ENCODE measurements at regions not wholly inside any gene's neighbourhood (a gene's known extent, or its start where the extent isn't known, plus 50 kb on each side); places are given as distances from the start of the nearest gene placed in this dataset.

GRCh38 chr2:226600802-226601201 is 198.8 kb downstream of the IRS1 start:
- no peak for DNase-seq

GRCh38 chr2:226600184-226600583 is 199.4 kb downstream of the IRS1 start:
- intact Hi-C loops (cut with DNase I): no loop called here
- DNase-seq (no peak), ATAC-seq (ENCODE audit: poor library complexity) (no peak)

More at GRCh38 chr2:226600802-226601201, 198.8 kb downstream of the IRS1 start:
- intact Hi-C loops (cut with DNase I): no loop called here
- no peak for ATAC-seq (ENCODE audit: poor library complexity)

- no peak for ATAC-seq (ENCODE audit: poor library complexity)
- no peak for DNase-seq
- intact Hi-C loops (cut with DNase I): no loop called here
Measured at GRCh38 chr2:226589043-226589442, 210.6 kb downstream of the IRS1 start.

- ATAC-seq (ENCODE audit: poor library complexity) (no peak), DNase-seq (no peak)
- intact Hi-C loops (cut with DNase I): no loop called here
Measured at GRCh38 chr2:226585130-226585561, 214.5 kb downstream of the IRS1 start.

- no peak for ATAC-seq (ENCODE audit: poor library complexity)
- intact Hi-C loops (cut with DNase I): no loop called here
- DNase-seq: no peak
Measured at GRCh38 chr2:226584518-226585055, 215.0 kb downstream of the IRS1 start.

GRCh38 chr2:226583715-226584114 is 215.9 kb downstream of the IRS1 start:
- ATAC-seq (ENCODE audit: poor library complexity): no peak
- intact Hi-C loops (cut with DNase I): no loop called here

GRCh38 chr2:226581661-226582060 is 218.0 kb downstream of the IRS1 start:
- DNase-seq (no peak), ATAC-seq (ENCODE audit: poor library complexity) (no peak)
- intact Hi-C loops (cut with DNase I): no loop called here

More at GRCh38 chr2:226583715-226584114, 215.9 kb downstream of the IRS1 start:
- no peak for DNase-seq

GRCh38 chr2:226581004-226581403 is 218.6 kb downstream of the IRS1 start:
- intact Hi-C loops (cut with DNase I): no loop called here
- ATAC-seq (ENCODE audit: poor library complexity) (no peak), DNase-seq (no peak)

GRCh38 chr2:226580403-226580802 is 219.2 kb downstream of the IRS1 start:
- intact Hi-C loops (cut with DNase I): no loop called here
- DNase-seq: no peak
- peak; percentile 82 for ATAC-seq (ENCODE audit: poor library complexity)

GRCh38 chr2:226579519-226579918 is 220.1 kb downstream of the IRS1 start:
- DNase-seq (no peak), ATAC-seq (ENCODE audit: poor library complexity) (no peak)
- intact Hi-C loops (cut with DNase I): no loop called here

- DNase-seq: no peak
- no peak for ATAC-seq (ENCODE audit: poor library complexity)
- intact Hi-C loops (cut with DNase I): no loop called here
Measured at GRCh38 chr2:226578879-226579278, 220.7 kb downstream of the IRS1 start.

GRCh38 chr2:226578373-226578772 is 221.2 kb downstream of the IRS1 start:
- DNase-seq: no peak
- intact Hi-C loops (cut with DNase I): no loop called here
- ATAC-seq (ENCODE audit: poor library complexity): no peak

GRCh38 chr2:226575928-226576327 is 223.7 kb downstream of the IRS1 start:
- no peak for DNase-seq

GRCh38 chr2:226573158-226573557 is 226.5 kb downstream of the IRS1 start:
- ATAC-seq (ENCODE audit: poor library complexity) (no peak), DNase-seq (no peak)
- intact Hi-C loops (cut with DNase I): no loop called here

More at GRCh38 chr2:226575928-226576327, 223.7 kb downstream of the IRS1 start:
- intact Hi-C loops (cut with DNase I): no loop called here
- no peak for ATAC-seq (ENCODE audit: poor library complexity)

- intact Hi-C loops (cut with DNase I): no loop called here
- ATAC-seq (ENCODE audit: poor library complexity) (no peak), DNase-seq (no peak)
Measured at GRCh38 chr2:226564667-226565066, 235.0 kb downstream of the IRS1 start.

- intact Hi-C loops (cut with DNase I): no loop called here
- no peak for ATAC-seq (ENCODE audit: poor library complexity)
- DNase-seq: no peak
Measured at GRCh38 chr2:226561962-226562361, 237.7 kb downstream of the IRS1 start.

- ATAC-seq (ENCODE audit: poor library complexity) (no peak), DNase-seq (no peak)
- intact Hi-C loops (cut with DNase I): no loop called here
Measured at GRCh38 chr2:226560325-226560724, 239.3 kb downstream of the IRS1 start.

GRCh38 chr2:226559536-226559935 is 240.1 kb downstream of the IRS1 start:
- ATAC-seq (ENCODE audit: poor library complexity) (no peak), DNase-seq (no peak)
- intact Hi-C loops (cut with DNase I): no loop called here

- intact Hi-C loops (cut with DNase I): no loop called here
- peak; percentile 89 for ATAC-seq (ENCODE audit: poor library complexity)
- no peak for DNase-seq
Measured at GRCh38 chr2:226558418-226558817, 241.2 kb downstream of the IRS1 start.

GRCh38 chr2:226556050-226556449 is 243.6 kb downstream of the IRS1 start:
- ATAC-seq (ENCODE audit: poor library complexity) (no peak), DNase-seq (no peak)
- intact Hi-C loops (cut with DNase I): no loop called here

- intact Hi-C loops (cut with DNase I): no loop called here
- DNase-seq (no peak), ATAC-seq (ENCODE audit: poor library complexity) (no peak)
Measured at GRCh38 chr2:226554701-226555100, 244.9 kb downstream of the IRS1 start.

Measured in Right ventricle myocardium superior (tissue), 1 donor.